ENCODE measurements at regions not wholly inside any gene's neighbourhood (a gene's known extent, or its start where the extent isn't known, plus 50 kb on each side); places are given as distances from the start of the nearest gene placed in this dataset.

DNA sequence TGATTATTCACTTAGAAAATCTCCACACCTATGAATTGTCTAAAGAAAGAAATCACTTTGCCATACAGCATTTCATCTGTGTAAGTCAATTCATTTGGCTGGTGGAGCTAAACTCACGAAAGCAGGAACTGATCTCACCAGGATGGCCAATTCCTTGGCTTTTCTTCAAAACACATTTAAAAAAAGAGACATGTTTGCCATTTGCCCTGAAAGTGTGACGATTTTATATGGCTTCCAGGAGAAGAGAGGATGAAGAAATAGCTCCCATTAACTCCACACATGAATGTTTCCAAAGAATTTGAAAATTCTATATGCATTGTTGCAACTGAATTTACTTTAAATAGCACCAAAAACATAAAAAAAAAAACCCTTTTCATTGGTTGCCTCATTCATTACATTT lies 334.7 kb downstream of the DMRT2 start:
- no peaks in the 10 kb centered on the region for H3K4me1 Mint-ChIP-seq (ENCODE audit: low read depth, unreplicated experiment)
- no peak overlapping the region for H3K4me3 Mint-ChIP-seq (ENCODE audit: unreplicated experiment)
- H3K27ac Mint-ChIP-seq (ENCODE audit: unreplicated experiment), result no peak overlapping the region
- H3K27me3 Mint-ChIP-seq (ENCODE audit: insufficient read depth, unreplicated experiment), result no peaks in the 10 kb centered on the region
- POLR2A ChIA-PET, result no interaction called here
- H3K9me3 ChIP-seq, result no peaks in the 10 kb centered on the region
- H3K27me3 ChIP-seq (replicated peaks; ENCODE audit: control insufficient read depth, insufficient read depth, low read length), result no peaks in the 10 kb centered on the region
- no peaks in the 10 kb centered on the region for H3K9me3 Mint-ChIP-seq (ENCODE audit: unreplicated experiment)
- CTCF ChIA-PET, result no interaction called here
- no peak overlapping the region for H3K4me3 ChIP-seq (ENCODE audit: low read depth, low read length)
- intact Hi-C loops (cut with micrococcal nuclease; ENCODE audit: unreplicated experiment), result no loop called here
- BruUV-seq (replicated peaks), result no TSS peak
- H3K4me1 ChIP-seq, result no peaks in the 10 kb centered on the region
- H3K36me3 Mint-ChIP-seq (ENCODE audit: insufficient read depth, unreplicated experiment), result no peaks in the 10 kb centered on the region
- H3K36me3 ChIP-seq (ENCODE audit: control insufficient read depth, insufficient read depth, low read length), result no peaks in the 10 kb centered on the region
- no peak for DNase-seq
- TF ChIP-seq, protein P1, sequence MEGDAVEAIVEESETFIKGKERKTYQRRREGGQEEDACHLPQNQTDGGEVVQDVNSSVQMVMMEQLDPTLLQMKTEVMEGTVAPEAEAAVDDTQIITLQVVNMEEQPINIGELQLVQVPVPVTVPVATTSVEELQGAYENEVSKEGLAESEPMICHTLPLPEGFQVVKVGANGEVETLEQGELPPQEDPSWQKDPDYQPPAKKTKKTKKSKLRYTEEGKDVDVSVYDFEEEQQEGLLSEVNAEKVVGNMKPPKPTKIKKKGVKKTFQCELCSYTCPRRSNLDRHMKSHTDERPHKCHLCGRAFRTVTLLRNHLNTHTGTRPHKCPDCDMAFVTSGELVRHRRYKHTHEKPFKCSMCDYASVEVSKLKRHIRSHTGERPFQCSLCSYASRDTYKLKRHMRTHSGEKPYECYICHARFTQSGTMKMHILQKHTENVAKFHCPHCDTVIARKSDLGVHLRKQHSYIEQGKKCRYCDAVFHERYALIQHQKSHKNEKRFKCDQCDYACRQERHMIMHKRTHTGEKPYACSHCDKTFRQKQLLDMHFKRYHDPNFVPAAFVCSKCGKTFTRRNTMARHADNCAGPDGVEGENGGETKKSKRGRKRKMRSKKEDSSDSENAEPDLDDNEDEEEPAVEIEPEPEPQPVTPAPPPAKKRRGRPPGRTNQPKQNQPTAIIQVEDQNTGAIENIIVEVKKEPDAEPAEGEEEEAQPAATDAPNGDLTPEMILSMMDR (IDR thresholded peaks at IDR 0.05; ENCODE audit: insufficient read depth in 1 of 2, low read depth in 1 of 2, low read length in 1 of 2, severe bottlenecking in 1 of 2, unreplicated experiment in 1 of 2), result no peak

DNA sequence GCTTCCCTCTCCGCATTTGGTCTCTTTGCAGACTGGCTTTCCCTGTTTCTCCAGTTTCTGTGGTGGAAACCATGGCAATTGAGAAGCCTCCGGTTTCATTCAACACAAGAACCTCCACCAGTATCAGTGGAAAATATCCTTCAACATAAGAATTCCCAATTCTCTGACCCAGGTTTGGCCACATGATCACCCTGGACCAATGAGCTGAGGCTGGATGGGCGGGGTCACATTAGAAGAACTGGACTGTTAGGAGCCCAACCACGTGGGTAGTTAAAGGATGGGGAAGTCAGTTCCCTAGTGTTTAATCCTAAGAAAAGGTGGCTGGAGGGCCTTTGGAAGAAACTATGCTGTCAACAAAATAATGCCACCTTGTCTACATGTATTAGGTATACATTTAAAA lies 336.3 kb downstream of the DMRT2 start:
- intact Hi-C loops (cut with micrococcal nuclease; ENCODE audit: unreplicated experiment), result no loop called here
- H3K36me3 Mint-ChIP-seq (ENCODE audit: insufficient read depth, unreplicated experiment), result no peaks in the 10 kb centered on the region
- BruUV-seq (replicated peaks), result no TSS peak
- POLR2A ChIA-PET, result interaction anchor here (0.6 kb wide), 1 partner anchor 220 kb away, joined by 4 read pairs; no protein-coding TSS in a partner anchor
- DNase-seq, result no peak
- no peaks in the 10 kb centered on the region for H3K36me3 ChIP-seq (ENCODE audit: control insufficient read depth, insufficient read depth, low read length)
- no peaks in the 10 kb centered on the region for H3K27me3 Mint-ChIP-seq (ENCODE audit: insufficient read depth, unreplicated experiment)
- no peaks in the 10 kb centered on the region for H3K27me3 ChIP-seq (replicated peaks; ENCODE audit: control insufficient read depth, insufficient read depth, low read length)
- CTCF ChIA-PET, result no interaction called here
- TF ChIP-seq, protein P1 (IDR thresholded peaks at IDR 0.05; ENCODE audit: insufficient read depth in 1 of 2, low read depth in 1 of 2, low read length in 1 of 2, severe bottlenecking in 1 of 2, unreplicated experiment in 1 of 2), result no peak
- H3K4me1 Mint-ChIP-seq (ENCODE audit: low read depth, unreplicated experiment), result no peaks in the 10 kb centered on the region
- no peaks in the 10 kb centered on the region for H3K9me3 Mint-ChIP-seq (ENCODE audit: unreplicated experiment)
- H3K9me3 ChIP-seq, result no peaks in the 10 kb centered on the region
- H3K4me3 Mint-ChIP-seq (ENCODE audit: unreplicated experiment), result no peak overlapping the region
- no peak overlapping the region for H3K4me3 ChIP-seq (ENCODE audit: low read depth, low read length)
- H3K27ac Mint-ChIP-seq (ENCODE audit: unreplicated experiment), result no peak overlapping the region
- H3K4me1 ChIP-seq, result no peaks in the 10 kb centered on the region

DNA sequence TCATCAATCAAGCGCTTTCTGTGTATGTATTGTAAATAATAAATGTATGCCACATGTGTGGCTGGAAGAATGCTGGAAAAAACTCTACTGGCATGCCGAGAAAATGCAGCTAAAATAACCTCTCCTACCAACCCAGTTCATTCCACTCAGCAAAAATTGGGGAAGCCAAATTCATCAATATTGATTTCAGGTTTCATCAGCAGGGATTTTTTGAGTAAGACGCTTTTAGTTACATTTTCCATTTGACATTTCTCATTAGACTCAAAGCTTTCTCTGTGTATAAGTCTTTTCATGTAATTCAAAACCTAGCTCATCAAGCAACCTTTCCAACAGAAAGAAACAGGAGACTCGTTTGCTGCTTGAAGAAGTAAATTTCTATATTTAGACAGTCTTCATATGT lies 338.1 kb downstream of the DMRT2 start:
- intact Hi-C loops (cut with micrococcal nuclease; ENCODE audit: unreplicated experiment), result no loop called here
- H3K27me3 ChIP-seq (replicated peaks; ENCODE audit: control insufficient read depth, insufficient read depth, low read length), result no peaks in the 10 kb centered on the region
- Mint-ChIP-seq H3K36me3 (ENCODE audit: insufficient read depth, unreplicated experiment) (no peaks in the 10 kb centered on the region), H3K9me3 (ENCODE audit: unreplicated experiment) (no peaks in the 10 kb centered on the region), H3K4me3 (ENCODE audit: unreplicated experiment) (no peak overlapping the region), H3K27me3 (ENCODE audit: insufficient read depth, unreplicated experiment) (peaks cover 2% of the 10 kb centered on the region), H3K4me1 (ENCODE audit: low read depth, unreplicated experiment) (no peaks in the 10 kb centered on the region), H3K27ac (ENCODE audit: unreplicated experiment) (no peak overlapping the region)
- no peak overlapping the region for H3K4me3 ChIP-seq (ENCODE audit: low read depth, low read length)
- H3K36me3 ChIP-seq (ENCODE audit: control insufficient read depth, insufficient read depth, low read length), result no peaks in the 10 kb centered on the region
- H3K9me3 ChIP-seq, result no peaks in the 10 kb centered on the region
- POLR2A ChIA-PET, result no interaction called here
- BruUV-seq (replicated peaks), result no TSS peak
- CTCF ChIA-PET, result no interaction called here
- no peak for DNase-seq
- H3K4me1 ChIP-seq, result no peaks in the 10 kb centered on the region
- TF ChIP-seq, protein P1 (IDR thresholded peaks at IDR 0.05; ENCODE audit: insufficient read depth in 1 of 2, low read depth in 1 of 2, low read length in 1 of 2, severe bottlenecking in 1 of 2, unreplicated experiment in 1 of 2), result no peak

Measured in Caco-2 (cell line).